Testis (tissue), 2 donors: ENCODE measurements at regions not wholly inside any gene's neighbourhood (a gene's known extent, or its start where the extent isn't known, plus 50 kb on each side); places are given as distances from the start of the nearest gene placed in this dataset.

Experiments
- CTCF ChIP-seq, 3 experiments: fragments of 450-650 bp in 2 of 3; fragments of 200-600 bp in 1 of 3; sonication (generic) in 1 of 3; IDR thresholded peaks; one replicate each; pipeline ENCODE4 v1.5.1; 2016 to 2019; ENCODE audit warnings: antibody characterized with exemption in 3 of 3, mild to moderate bottlenecking in 2 of 3, moderate library complexity in 1 of 3
- POLR2A ChIP-seq: fragments of 450-650 bp; IDR thresholded peaks from one replicate; pipeline ENCODE4 v1.6.1; 2017; ENCODE audit warnings: antibody characterized with exemption, mild to moderate bottlenecking, moderate library complexity

GRCh38 chr2:107091163-107091864, 205.3 kb upstream of the ST6GAL2 start:
- TF ChIP-seq CTCF (IDR thresholded peaks at IDR 0.05) = no peak
- no peak for TF ChIP-seq POLR2A
